ENCODE measurements at regions not wholly inside any gene's neighbourhood (a gene's known extent, or its start where the extent isn't known, plus 50 kb on each side); places are given as distances from the start of the nearest gene placed in this dataset.

- no peak overlapping the region for H3K9ac ChIP-seq (ENCODE audit: control insufficient read depth, insufficient read depth, low read length)
- no peaks in the 10 kb centered on the region for H3K27me3 ChIP-seq (replicated peaks in 1 of 2; ENCODE audit: control insufficient read depth in 2 of 2, insufficient read depth in 2 of 2, low read length in 1 of 2)
- H3K36me3 ChIP-seq (ENCODE audit: control insufficient read depth in 2 of 2, insufficient read depth in 2 of 2, low read length in 1 of 2): no peaks in the 10 kb centered on the region
- ChIA-PET SMC1A (ENCODE audit: uncharacterized antibody, unreplicated experiment) (interaction anchor here (1.0 to 1.3 kb wide), 2 partner anchors 189 to 283 kb away, joined by 3 read pairs; no protein-coding TSS in a partner anchor), RAD21 (ENCODE audit: unreplicated experiment) (no interaction called here), POLR2A (no interaction called here), CTCF (interaction anchor here (1.4 to 1.7 kb wide), 2 partner anchors 12 to 330 kb away, joined by 4 to 6 read pairs; no protein-coding TSS in a partner anchor)
- no peak overlapping the region for H3K4me2 ChIP-seq (ENCODE audit: control insufficient read depth, insufficient read depth)
- no peaks in the 10 kb centered on the region for H3K9me3 ChIP-seq (replicated peaks; ENCODE audit: control insufficient read depth, insufficient read depth, low read length)
- BruUV-seq (replicated peaks): no TSS peak
- no peak for DNase-seq (ENCODE audit: low read depth, low spot score)
- H4K20me1 ChIP-seq (ENCODE audit: control insufficient read depth, insufficient read depth): no peaks in the 10 kb centered on the region
- no peak for FAIRE-seq
- H3K27ac ChIP-seq (ENCODE audit: control insufficient read depth, insufficient read depth): no peak overlapping the region
- in situ Hi-C loops (cut with MboI): no loop called here
- no peak overlapping the region for H2AFZ ChIP-seq (ENCODE audit: control insufficient read depth, low read depth, low read length)
- ATAC-seq: no peak
- TF ChIP-seq NFYA (IDR thresholded peaks at IDR 0.05; ENCODE audit: borderline replicate concordance, low read depth, low read length) (no peak), PAX5 (IDR thresholded peaks at IDR 0.05; ENCODE audit: borderline replicate concordance, low read depth, low read length) (no peak), MTA3 (IDR thresholded peaks at IDR 0.05; ENCODE audit: borderline replicate concordance, low read length) (no peak), CHD2 (IDR thresholded peaks at IDR 0.05; ENCODE audit: borderline replicate concordance, low read depth, low read length) (no peak), HDGF (IDR thresholded peaks at IDR 0.05) (no peak), IKZF2 (IDR thresholded peaks at IDR 0.05) (no peak), CBFB (IDR thresholded peaks at IDR 0.05; ENCODE audit: low read depth) (no peak)
- H3K79me2 ChIP-seq (ENCODE audit: control insufficient read depth, insufficient read depth, low read length): no peaks in the 10 kb centered on the region
- no peak overlapping the region for H3K4me3 ChIP-seq
- no peaks in the 10 kb centered on the region for H3K4me1 ChIP-seq (ENCODE audit: control insufficient read depth, insufficient read depth, low read length)
- intact Hi-C loops (cut with micrococcal nuclease; ENCODE audit: unreplicated experiment): no loop called here
- WGBS (ENCODE audit: insufficient coverage, insufficient replicate concordance, low lambda C conversion rate, missing lambda C conversion rate): 4% methylated on average over 2 of the region's 2 CpGs
Observed at GRCh38 chr4:130257271-130257670, 1161.3 kb downstream of the C4orf33 start.

- CTCF ChIA-PET: interaction anchor here (0.6 kb wide), 1 partner anchor 1334 kb away, joined by 3 read pairs; no protein-coding TSS in a partner anchor
- in situ Hi-C loops (cut with MboI) (no loop called here), intact Hi-C loops (cut with micrococcal nuclease; ENCODE audit: unreplicated experiment) (no loop called here)
- no peak overlapping the region for H3K27ac ChIP-seq (ENCODE audit: control insufficient read depth, insufficient read depth)
- no peak overlapping the region for H3K4me2 ChIP-seq (ENCODE audit: control insufficient read depth, insufficient read depth)
- no peak for FAIRE-seq
- H3K4me3 ChIP-seq: no peak overlapping the region
- no peaks in the 10 kb centered on the region for H4K20me1 ChIP-seq (ENCODE audit: control insufficient read depth, insufficient read depth)
- DNase-seq (ENCODE audit: low read depth, low spot score): no peak
- POLR2A ChIA-PET: no interaction called here
- WGBS (ENCODE audit: insufficient coverage, insufficient replicate concordance, low lambda C conversion rate, missing lambda C conversion rate): 0% methylated on average over 2 of the region's 2 CpGs
- no peak overlapping the region for H3K9ac ChIP-seq (ENCODE audit: control insufficient read depth, insufficient read depth, low read length)
- SMC1A ChIA-PET (ENCODE audit: uncharacterized antibody, unreplicated experiment): no interaction called here
- no peak overlapping the region for H2AFZ ChIP-seq (ENCODE audit: control insufficient read depth, low read depth, low read length)
- H3K9me3 ChIP-seq (replicated peaks; ENCODE audit: control insufficient read depth, insufficient read depth, low read length): no peaks in the 10 kb centered on the region
- H3K27me3 ChIP-seq (replicated peaks in 1 of 2; ENCODE audit: control insufficient read depth in 2 of 2, insufficient read depth in 2 of 2, low read length in 1 of 2): no peaks in the 10 kb centered on the region
- no peak for ATAC-seq
- no peaks in the 10 kb centered on the region for H3K36me3 ChIP-seq (ENCODE audit: control insufficient read depth in 2 of 2, insufficient read depth in 2 of 2, low read length in 1 of 2)
- H3K79me2 ChIP-seq (ENCODE audit: control insufficient read depth, insufficient read depth, low read length): no peaks in the 10 kb centered on the region
- no peaks in the 10 kb centered on the region for H3K4me1 ChIP-seq (ENCODE audit: control insufficient read depth, insufficient read depth, low read length)
- RAD21 ChIA-PET (ENCODE audit: unreplicated experiment): no interaction called here
- no TSS peak for BruUV-seq (replicated peaks)
- TF ChIP-seq NKRF (conservative IDR thresholded peaks at IDR 0.05): no peak
- no peak for TF ChIP-seq SMAD5 (IDR thresholded peaks at IDR 0.05; ENCODE audit: low read depth)
- no peak for TF ChIP-seq RELA (IDR thresholded peaks at IDR 0.05; ENCODE audit: borderline replicate concordance, partially characterized antibody)
- no peak for TF ChIP-seq SKIL (IDR thresholded peaks at IDR 0.05; ENCODE audit: low read depth, poor library complexity, severe bottlenecking)
- TF ChIP-seq ETV6 (conservative IDR thresholded peaks at IDR 0.05 in 1 of 2, IDR thresholded peaks at IDR 0.05 in 1 of 2; ENCODE audit: borderline replicate concordance in 1 of 2, low read depth in 1 of 2): no peak
- TF ChIP-seq MTA2 (IDR thresholded peaks at IDR 0.05; ENCODE audit: low read depth): no peak
- TF ChIP-seq NFXL1 (IDR thresholded peaks at IDR 0.05; ENCODE audit: borderline replicate concordance): no peak
- TF ChIP-seq TCF12 (IDR thresholded peaks at IDR 0.05; ENCODE audit: low read depth, low read length): no peak
- TF ChIP-seq SREBF1 (IDR thresholded peaks at IDR 0.05; ENCODE audit: low read length): no peak
Observed at GRCh38 chr4:130266814-130267213, 1170.9 kb downstream of the C4orf33 start.

Measured in GM12878 (cell line).